IMR-90 (cell line): ENCODE measurements at regions not wholly inside any gene's neighbourhood (a gene's known extent, or its start where the extent isn't known, plus 50 kb on each side); places are given as distances from the start of the nearest gene placed in this dataset.

Source experiments
- ATAC-seq: fragments of 200-7000 bp; cut with Tn5 transposase; 2 replicates; pipeline ENCODE4 v1.9.1; 2020; ENCODE audit warnings: low read depth, mild to moderate bottlenecking, moderate library complexity
- BruUV-seq: library from RNA; stranded (reverse); fragments of 400-500 nt; replicated peaks from 2 replicates; lab custom pipeline; 2021; lab: Mats Ljungman, UMichigan
- CTCF ChIA-PET: fragments of 300-600 bp; formaldehyde crosslinking; extraction: SDS; loops from one replicate; lab custom pipeline; 2021; ENCODE audit warnings: antibody characterized with exemption; lab: Yijun Ruan, JAX
- POLR2A ChIA-PET: fragments of 300-600 bp; sonication (Branson Sonifier 250); formaldehyde crosslinking; loops from one replicate; lab custom pipeline; 2022; ENCODE audit warnings: antibody characterized with exemption; ENCODE audit not compliant: unreplicated experiment; lab: Charles Lee
- DNase-seq: peaks from one replicate; pipeline ENCODE4 v3.0.0; 2013
- H2AFZ ChIP-seq: replicated peaks from 2 replicates; pipeline ENCODE3; 2013; ENCODE audit warnings: low read length, mild to moderate bottlenecking; ENCODE audit not compliant: poor library complexity
- H2AK5ac ChIP-seq: 2 replicates; pipeline ENCODE4 v1.6.1; 2013; ENCODE audit warnings: low read depth, low read length, inconsistent platforms
- H2AK9ac ChIP-seq: replicated peaks from 2 replicates; pipeline ENCODE3; 2013; ENCODE audit warnings: mild to moderate bottlenecking, low read depth, low read length, moderate library complexity; ENCODE audit not compliant: poor library complexity
- H2BK120ac ChIP-seq: 2 replicates; pipeline ENCODE4 v1.6.1; 2013; ENCODE audit warnings: low read depth, low read length, inconsistent platforms
- H2BK15ac ChIP-seq: 3 replicates; pipeline ENCODE4 v1.6.1; 2013; ENCODE audit warnings: low read depth, low read length, inconsistent platforms
- H2BK20ac ChIP-seq: 2 replicates; pipeline ENCODE4 v1.6.1; 2013; ENCODE audit warnings: low read depth, mild to moderate bottlenecking, inconsistent platforms, low read length, moderate library complexity
- H2BK5ac ChIP-seq: 2 replicates; pipeline ENCODE4 v1.6.1; 2013; ENCODE audit warnings: mild to moderate bottlenecking, low read depth, low read length, inconsistent platforms; ENCODE audit not compliant: poor library complexity, severe bottlenecking
- H3K14ac ChIP-seq: replicated peaks from 2 replicates; pipeline ENCODE4 v1.6.1; 2013; ENCODE audit warnings: low read depth, low read length, inconsistent platforms
- H3K18ac ChIP-seq: 2 replicates; pipeline ENCODE4 v1.6.1; 2013; ENCODE audit warnings: low read depth, low read length, control low read depth
- H3K23ac ChIP-seq: 2 replicates; pipeline ENCODE4 v1.6.1; 2013; ENCODE audit warnings: low read depth, low read length, inconsistent platforms
- H3K27ac ChIP-seq: 2 replicates; pipeline ENCODE4 v1.5.1; 2013; ENCODE audit warnings: mild to moderate bottlenecking, control low read depth, low read length; ENCODE audit not compliant: insufficient read depth
- H3K27me3 ChIP-seq: 2 replicates; pipeline ENCODE4 v1.6.1; 2013; ENCODE audit warnings: low read length; ENCODE audit not compliant: control insufficient read depth, insufficient read depth
- H3K36me3 ChIP-seq: 2 replicates; pipeline ENCODE4 v1.6.1; 2013; ENCODE audit warnings: low read length, mixed read lengths; ENCODE audit not compliant: control insufficient read depth, insufficient read depth
- H3K4ac ChIP-seq: 2 replicates; pipeline ENCODE4 v1.6.1; 2013; ENCODE audit warnings: low read depth, low read length, inconsistent platforms
- H3K4me1 ChIP-seq: 2 replicates; pipeline ENCODE4 v1.6.1; 2013; ENCODE audit warnings: low read length, mixed read lengths; ENCODE audit not compliant: control insufficient read depth, insufficient read depth
- H3K4me2 ChIP-seq: 2 replicates; pipeline ENCODE4 v1.6.1; 2013; ENCODE audit warnings: low read depth, mild to moderate bottlenecking, control low read depth, low read length, moderate library complexity
- H3K4me3 ChIP-seq: 2 replicates; pipeline ENCODE4 v1.5.1; 2013; ENCODE audit warnings: low read depth, mild to moderate bottlenecking, control low read depth, low read length, moderate library complexity; ENCODE audit not compliant: insufficient read depth
- H3K56ac ChIP-seq: 2 replicates; pipeline ENCODE4 v1.6.1; 2013; ENCODE audit warnings: low read length, inconsistent platforms; ENCODE audit not compliant: insufficient read depth; ENCODE audit errors: extremely low read depth
- H3K79me1 ChIP-seq, 2 experiments: 2 replicates each; pipeline ENCODE4 v1.6.1; 2013; ENCODE audit warnings: low read length in 2 of 2, inconsistent platforms in 1 of 2, low read depth in 1 of 2
- H3K9ac ChIP-seq: 2 replicates; pipeline ENCODE4 v1.6.1; 2013; ENCODE audit warnings: low read depth, low read length, control low read depth
- H3K9me1 ChIP-seq: 2 replicates; pipeline ENCODE4 v1.6.1; 2013; ENCODE audit warnings: low read length, inconsistent platforms; ENCODE audit not compliant: insufficient read depth
- H3K9me3 ChIP-seq: 2 replicates; pipeline ENCODE4 v1.6.1; 2013; ENCODE audit warnings: low read length; ENCODE audit not compliant: control insufficient read depth, insufficient read depth
- H4K20me1 ChIP-seq: 2 replicates; pipeline ENCODE4 v1.6.1; 2013; ENCODE audit warnings: low read length, inconsistent platforms; ENCODE audit not compliant: insufficient read depth
- H4K5ac ChIP-seq: 2 replicates; pipeline ENCODE4 v1.6.1; 2013; ENCODE audit warnings: mild to moderate bottlenecking, low read depth, low read length, control low read depth
- H4K8ac ChIP-seq, 2 experiments: 2 replicates each; pipeline ENCODE4 v1.6.1; 2013; ENCODE audit warnings: low read depth in 2 of 2, low read length in 2 of 2, control low read depth in 1 of 2, inconsistent platforms in 1 of 2
- H4K91ac ChIP-seq: 2 replicates; pipeline ENCODE4 v1.6.1; 2013; ENCODE audit warnings: low read depth, low read length, inconsistent platforms; ENCODE audit not compliant: insufficient read depth
- BHLHE40 ChIP-seq: fragments of 150-350 bp; IDR thresholded peaks from 2 replicates; pipeline ENCODE4 v1.6.1; 2016; ENCODE audit warnings: mild to moderate bottlenecking, low read depth, low read length
- CEBPB ChIP-seq: IDR thresholded peaks from 2 replicates; pipeline ENCODE4 v1.6.1; 2012; ENCODE audit warnings: low read depth, low read length, improper control_type of control experiment
- CHD1 ChIP-seq: IDR thresholded peaks from 2 replicates; pipeline ENCODE4 v1.6.1; 2012; ENCODE audit warnings: low read depth, low read length, improper control_type of control experiment
- FOS ChIP-seq: fragments of 150-350 bp; IDR thresholded peaks from 2 replicates; pipeline ENCODE4 v1.6.1; 2016; ENCODE audit warnings: low read depth, low read length
- MAFK ChIP-seq: IDR thresholded peaks from 2 replicates; pipeline ENCODE4 v1.6.1; 2012; ENCODE audit warnings: low read depth, low read length, improper control_type of control experiment
- MAZ ChIP-seq: IDR thresholded peaks from 2 replicates; pipeline ENCODE4 v1.6.1; 2012; ENCODE audit warnings: low read depth, mild to moderate bottlenecking, low read length, improper control_type of control experiment, moderate library complexity, borderline replicate concordance
- MXI1 ChIP-seq: IDR thresholded peaks from 2 replicates; pipeline ENCODE4 v1.6.1; 2012; ENCODE audit warnings: low read depth, mild to moderate bottlenecking, low read length, moderate library complexity, borderline replicate concordance
- NFE2L2 ChIP-seq: fragments of 150-350 bp; IDR thresholded peaks from 2 replicates; pipeline ENCODE4 v1.6.1; 2016; ENCODE audit warnings: low read depth, mild to moderate bottlenecking, low read length
- POLR2A ChIP-seq: IDR thresholded peaks from 2 replicates; pipeline ENCODE4 v1.6.1; 2012; ENCODE audit warnings: mild to moderate bottlenecking, low read depth, low read length
- RAD21 ChIP-seq: IDR thresholded peaks from 2 replicates; pipeline ENCODE4 v1.6.1; 2012; ENCODE audit warnings: low read length, improper control_type of control experiment
- RCOR1 ChIP-seq: IDR thresholded peaks from 2 replicates; pipeline ENCODE4 v1.6.1; 2012; ENCODE audit warnings: mild to moderate bottlenecking, low read length, improper control_type of control experiment; ENCODE audit not compliant: insufficient replicate concordance
- RFX5 ChIP-seq: IDR thresholded peaks from 2 replicates; pipeline ENCODE4 v1.8.0; 2012; ENCODE audit warnings: low read depth, mild to moderate bottlenecking, low read length, moderate library complexity
- SMC3 ChIP-seq: fragments of 150-350 bp; IDR thresholded peaks from 2 replicates; pipeline ENCODE4 v1.6.1; 2016; ENCODE audit warnings: low read depth, mild to moderate bottlenecking, antibody characterized with exemption, low read length, moderate library complexity
- WGBS, 2 experiments: methylation state at CpG; one replicate each; pipeline versions ENCODE4 v1.1.5 to v1.1.7; 2013; ENCODE audit warnings: missing lambda C conversion rate in 2 of 2; ENCODE audit not compliant: insufficient read length in 1 of 2; ENCODE audit errors: extremely low coverage in 2 of 2; 5-methylcytosine and 5-hydroxymethylcytosine counted together
- dilution Hi-C: fragments of 300-500 bp; cut with HindIII; formaldehyde crosslinking; loops from one replicate; pipeline ENCODE4 v1.14.3; 2018; ENCODE audit warnings: low sequenced_read_pairs; ENCODE audit not compliant: unreplicated experiment
- in situ Hi-C: fragments of 300-500 bp; cut with MboI; formaldehyde crosslinking; loops from 3 replicates; pipeline ENCODE4 v1.14.3; 2019; ENCODE audit warnings: low sequenced_read_pairs, inconsistent platforms, mixed read lengths
- intact Hi-C: fragments of 100-400 bp; cut with micrococcal nuclease; formaldehyde crosslinking; loops from 2 replicates; pipeline ENCODE4 v1.10.0; 2022
- TF ChIP-seq, protein P1 (sequence below): conservative IDR thresholded peaks from 2 replicates; pipeline ENCODE4 v1.5.1; 2012; ENCODE audit warnings: mild to moderate bottlenecking, low read depth, low read length, improper control_type of control experiment
- TF ChIP-seq, protein P2 (sequence below): fragments of 150-350 bp; IDR thresholded peaks from 2 replicates; pipeline ENCODE4 v1.6.1; 2017; ENCODE audit warnings: mild to moderate bottlenecking, antibody characterized with exemption, low read length, low read depth
- TF ChIP-seq, protein P3 (sequence below): fragments of 150-350 bp; IDR thresholded peaks from 2 replicates; pipeline ENCODE4 v1.6.1; 2016; ENCODE audit warnings: low read depth, mild to moderate bottlenecking, low read length, moderate library complexity, borderline replicate concordance

DNA sequence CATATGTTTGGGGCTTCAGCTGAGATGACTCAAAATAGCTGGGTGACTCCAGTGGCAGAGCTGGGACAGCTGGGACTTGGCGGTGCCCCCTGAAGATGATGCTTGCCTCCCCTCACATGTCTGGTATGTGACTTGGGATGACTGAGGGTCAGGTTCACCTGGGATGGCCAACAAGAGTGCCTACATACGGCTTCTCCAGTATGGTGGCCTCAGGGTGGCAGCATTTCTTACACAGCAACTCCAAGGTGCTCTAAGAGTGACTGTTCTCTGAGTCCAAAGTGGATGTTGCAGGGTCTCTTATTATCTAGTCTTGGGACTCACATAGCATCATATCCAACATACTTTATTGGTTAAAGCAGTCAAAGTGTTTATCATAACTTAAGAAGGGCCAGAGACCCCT lies 87.8 kb upstream of the CENPW start:
- Histone ChIP-seq H2BK15ac (no peak overlapping the region), H3K4me2 (no peak overlapping the region), H3K9me3 (no peaks in the 10 kb centered on the region), H3K4me3 (no peak overlapping the region), H3K23ac (no peak overlapping the region), H3K18ac (no peak overlapping the region), H3K56ac (no peak overlapping the region), H4K91ac (no peak overlapping the region), H3K79me1 (no peaks in the 10 kb centered on the region), H4K8ac (no peak overlapping the region), H2BK5ac (no peak overlapping the region), H3K9me1 (no peaks in the 10 kb centered on the region), H2AK5ac (no peak overlapping the region), H2BK20ac (no peak overlapping the region), H3K4ac (no peak overlapping the region), H2AK9ac (no peak overlapping the region), H2AFZ (no peak overlapping the region), H3K27me3 (no peaks in the 10 kb centered on the region), H4K5ac (no peak overlapping the region), H4K20me1 (no peaks in the 10 kb centered on the region), H3K27ac (no peak overlapping the region), H3K4me1 (no peaks in the 10 kb centered on the region), H2BK120ac (no peak overlapping the region), H3K9ac (no peak overlapping the region), H3K14ac (no peak overlapping the region), H3K36me3 (no peaks in the 10 kb centered on the region)
- in situ Hi-C loops: no loop called here
- dilution Hi-C loops: no loop called here
- TF ChIP-seq MXI1 (no peak), POLR2A (no peak), RAD21 (no peak), BHLHE40 (no peak), NFE2L2 (no peak), RCOR1 (no peak), MAZ (no peak), CEBPB (no peak), CHD1 (no peak), MAFK (no peak), FOS (no peak), RFX5 (no peak), SMC3 (no peak)
- TF ChIP-seq, protein P1, sequence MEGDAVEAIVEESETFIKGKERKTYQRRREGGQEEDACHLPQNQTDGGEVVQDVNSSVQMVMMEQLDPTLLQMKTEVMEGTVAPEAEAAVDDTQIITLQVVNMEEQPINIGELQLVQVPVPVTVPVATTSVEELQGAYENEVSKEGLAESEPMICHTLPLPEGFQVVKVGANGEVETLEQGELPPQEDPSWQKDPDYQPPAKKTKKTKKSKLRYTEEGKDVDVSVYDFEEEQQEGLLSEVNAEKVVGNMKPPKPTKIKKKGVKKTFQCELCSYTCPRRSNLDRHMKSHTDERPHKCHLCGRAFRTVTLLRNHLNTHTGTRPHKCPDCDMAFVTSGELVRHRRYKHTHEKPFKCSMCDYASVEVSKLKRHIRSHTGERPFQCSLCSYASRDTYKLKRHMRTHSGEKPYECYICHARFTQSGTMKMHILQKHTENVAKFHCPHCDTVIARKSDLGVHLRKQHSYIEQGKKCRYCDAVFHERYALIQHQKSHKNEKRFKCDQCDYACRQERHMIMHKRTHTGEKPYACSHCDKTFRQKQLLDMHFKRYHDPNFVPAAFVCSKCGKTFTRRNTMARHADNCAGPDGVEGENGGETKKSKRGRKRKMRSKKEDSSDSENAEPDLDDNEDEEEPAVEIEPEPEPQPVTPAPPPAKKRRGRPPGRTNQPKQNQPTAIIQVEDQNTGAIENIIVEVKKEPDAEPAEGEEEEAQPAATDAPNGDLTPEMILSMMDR: no peak
- TF ChIP-seq, protein P2, sequence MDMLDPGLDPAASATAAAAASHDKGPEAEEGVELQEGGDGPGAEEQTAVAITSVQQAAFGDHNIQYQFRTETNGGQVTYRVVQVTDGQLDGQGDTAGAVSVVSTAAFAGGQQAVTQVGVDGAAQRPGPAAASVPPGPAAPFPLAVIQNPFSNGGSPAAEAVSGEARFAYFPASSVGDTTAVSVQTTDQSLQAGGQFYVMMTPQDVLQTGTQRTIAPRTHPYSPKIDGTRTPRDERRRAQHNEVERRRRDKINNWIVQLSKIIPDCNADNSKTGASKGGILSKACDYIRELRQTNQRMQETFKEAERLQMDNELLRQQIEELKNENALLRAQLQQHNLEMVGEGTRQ: no peak
- TF ChIP-seq, protein P3, sequence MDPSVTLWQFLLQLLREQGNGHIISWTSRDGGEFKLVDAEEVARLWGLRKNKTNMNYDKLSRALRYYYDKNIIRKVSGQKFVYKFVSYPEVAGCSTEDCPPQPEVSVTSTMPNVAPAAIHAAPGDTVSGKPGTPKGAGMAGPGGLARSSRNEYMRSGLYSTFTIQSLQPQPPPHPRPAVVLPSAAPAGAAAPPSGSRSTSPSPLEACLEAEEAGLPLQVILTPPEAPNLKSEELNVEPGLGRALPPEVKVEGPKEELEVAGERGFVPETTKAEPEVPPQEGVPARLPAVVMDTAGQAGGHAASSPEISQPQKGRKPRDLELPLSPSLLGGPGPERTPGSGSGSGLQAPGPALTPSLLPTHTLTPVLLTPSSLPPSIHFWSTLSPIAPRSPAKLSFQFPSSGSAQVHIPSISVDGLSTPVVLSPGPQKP: no peak
- POLR2A ChIA-PET: no interaction called here
- intact Hi-C loops: no loop called here
- BruUV-seq: no TSS peak
- ATAC-seq (no peak), DNase-seq (no peak)
- CTCF ChIA-PET: no interaction called here
- no CpG with 5 or more reads among the region's 2 CpGs for WGBS, 2 experiments
